HFF-Myc (cell line): ENCODE measurements at regions not wholly inside any gene's neighbourhood (a gene's known extent, or its start where the extent isn't known, plus 50 kb on each side); places are given as distances from the start of the nearest gene placed in this dataset.
"Not testable (repeated sequence)": the region's sequence is repeated elsewhere in the genome, so short reads cannot be mapped to it uniquely, and the experiment has no call there.

Experiments used
- DNase-seq: peaks from one replicate; pipeline ENCODE4 v3.0.0-alpha.2; 2011; ENCODE audit warnings: low read depth; ENCODE audit errors: extremely low read depth
- H3K4me3 ChIP-seq: replicated peaks from 2 replicates; pipeline ENCODE4 v1.5.1; 2011; ENCODE audit warnings: low read depth, mild to moderate bottlenecking, control low read depth, low read length
- TF ChIP-seq, protein P1 (sequence below): IDR thresholded peaks from 2 replicates; pipeline ENCODE4 v1.5.1; 2012; ENCODE audit warnings: mild to moderate bottlenecking, low read depth, low read length, control low read depth; ENCODE audit errors: missing control alignments

DNA sequence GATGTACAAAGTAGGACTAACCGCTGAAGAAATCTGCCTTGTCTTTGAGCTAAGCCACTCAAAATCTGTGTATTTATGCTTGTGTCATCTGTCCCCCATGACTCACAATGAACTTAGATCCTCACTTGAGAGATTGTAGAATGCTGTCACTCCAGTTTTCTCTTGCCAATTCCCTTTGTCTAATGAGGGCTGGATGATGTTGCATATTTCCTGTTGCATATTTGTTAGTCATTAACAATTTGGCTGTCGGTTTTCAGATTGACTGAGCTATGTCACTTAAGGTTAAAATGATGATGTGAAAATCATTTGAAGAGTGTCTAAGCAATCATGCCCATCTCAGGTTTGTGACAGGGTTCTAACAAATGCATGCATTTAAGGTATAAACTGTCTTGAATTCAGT is 481.7 kb downstream of the CDH10 start:
- no peak for DNase-seq
- TF ChIP-seq, protein P1, sequence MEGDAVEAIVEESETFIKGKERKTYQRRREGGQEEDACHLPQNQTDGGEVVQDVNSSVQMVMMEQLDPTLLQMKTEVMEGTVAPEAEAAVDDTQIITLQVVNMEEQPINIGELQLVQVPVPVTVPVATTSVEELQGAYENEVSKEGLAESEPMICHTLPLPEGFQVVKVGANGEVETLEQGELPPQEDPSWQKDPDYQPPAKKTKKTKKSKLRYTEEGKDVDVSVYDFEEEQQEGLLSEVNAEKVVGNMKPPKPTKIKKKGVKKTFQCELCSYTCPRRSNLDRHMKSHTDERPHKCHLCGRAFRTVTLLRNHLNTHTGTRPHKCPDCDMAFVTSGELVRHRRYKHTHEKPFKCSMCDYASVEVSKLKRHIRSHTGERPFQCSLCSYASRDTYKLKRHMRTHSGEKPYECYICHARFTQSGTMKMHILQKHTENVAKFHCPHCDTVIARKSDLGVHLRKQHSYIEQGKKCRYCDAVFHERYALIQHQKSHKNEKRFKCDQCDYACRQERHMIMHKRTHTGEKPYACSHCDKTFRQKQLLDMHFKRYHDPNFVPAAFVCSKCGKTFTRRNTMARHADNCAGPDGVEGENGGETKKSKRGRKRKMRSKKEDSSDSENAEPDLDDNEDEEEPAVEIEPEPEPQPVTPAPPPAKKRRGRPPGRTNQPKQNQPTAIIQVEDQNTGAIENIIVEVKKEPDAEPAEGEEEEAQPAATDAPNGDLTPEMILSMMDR, result no peak
- H3K4me3 ChIP-seq, result no peak overlapping the region

DNA sequence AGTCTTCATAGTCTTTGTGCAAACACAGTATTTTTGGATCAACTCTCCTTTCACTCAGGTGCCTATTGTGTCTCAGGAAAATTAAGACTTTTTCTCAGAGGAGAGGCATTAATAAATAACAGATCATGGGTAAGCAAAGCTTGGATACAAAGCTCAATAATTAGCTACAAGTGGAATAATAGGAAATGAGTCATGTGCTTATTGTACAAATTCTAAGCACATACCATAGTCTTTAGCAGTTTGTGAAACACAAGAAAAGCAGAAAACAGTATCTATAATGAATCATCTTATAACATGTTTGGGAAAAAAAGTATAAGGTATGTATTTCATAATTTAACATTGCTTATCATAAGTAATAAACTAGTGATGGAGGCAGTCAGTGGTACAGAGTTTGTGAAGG is 477.0 kb downstream of the CDH10 start:
- DNase-seq, result no peak
- TF ChIP-seq, protein P1, result no peak
- no peak overlapping the region for H3K4me3 ChIP-seq

DNA sequence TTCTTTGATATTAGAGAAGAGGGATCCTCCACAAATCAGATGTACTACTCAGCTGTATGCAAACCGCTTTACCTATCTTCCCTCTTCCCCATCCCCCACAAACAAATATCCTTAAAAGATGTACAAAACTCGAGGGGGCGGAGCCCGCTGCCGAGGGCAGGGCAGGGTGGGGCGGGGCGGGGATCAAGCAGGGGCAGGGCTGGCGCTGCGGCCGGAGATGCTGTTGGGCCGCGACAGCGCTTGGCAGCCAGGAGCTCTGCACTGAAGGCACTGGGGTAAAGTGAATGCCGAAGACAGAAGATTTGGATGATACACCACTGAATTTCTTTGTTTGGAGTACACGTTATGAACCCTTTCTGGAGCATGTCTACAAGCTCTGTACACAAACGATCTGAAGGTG is 474.8 kb downstream of the CDH10 start:
- TF ChIP-seq, protein P1, result no peak
- no peak overlapping the region for H3K4me3 ChIP-seq
- no peak for DNase-seq

DNA sequence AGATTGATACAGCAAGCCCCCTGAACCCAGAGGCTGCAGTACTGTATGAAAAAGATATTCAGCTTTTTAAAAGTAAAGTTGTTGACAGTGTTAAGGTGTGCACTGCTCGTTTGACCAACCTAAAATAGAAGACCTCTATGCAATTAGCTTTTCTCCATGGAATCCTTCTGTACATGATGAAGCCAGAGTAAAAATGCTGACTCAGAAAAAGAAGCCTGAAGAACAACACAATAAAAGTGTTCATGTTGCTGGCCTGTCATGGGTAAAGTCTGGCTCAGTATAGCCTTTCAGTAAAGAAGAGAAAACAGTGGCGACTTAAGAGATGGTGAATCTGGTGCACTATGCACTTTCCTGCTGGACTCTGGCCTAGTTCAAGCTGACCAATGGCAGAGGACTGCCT is 473.8 kb downstream of the CDH10 start:
- DNase-seq, H3K4me3 ChIP-seq: not testable (repeated sequence)

- no peak overlapping the region for H3K4me3 ChIP-seq
- TF ChIP-seq, protein P1, result no peak
- DNase-seq, result no peak
Observed at GRCh38 chr5:24177821-24178220, 467.0 kb downstream of the CDH10 start.

DNA sequence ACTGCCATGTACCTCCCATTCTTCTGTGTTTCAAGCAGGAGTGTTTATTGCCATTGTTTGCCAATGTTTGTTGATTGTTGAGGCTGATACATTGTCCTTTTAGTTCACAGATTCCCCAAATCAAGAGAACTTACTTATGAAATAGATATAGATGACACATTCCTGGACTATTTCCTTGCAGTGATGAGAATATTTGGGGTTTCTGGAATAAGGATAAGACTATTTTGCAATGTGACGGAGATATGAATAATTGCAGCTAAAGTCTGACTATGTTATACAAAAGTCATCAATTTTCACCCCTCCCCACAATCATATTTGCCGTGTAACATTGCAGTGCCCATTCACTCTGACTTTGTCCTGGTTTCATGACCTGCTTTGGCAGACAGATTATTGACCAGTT is 460.8 kb downstream of the CDH10 start:
- H3K4me3 ChIP-seq, result no peak overlapping the region
- no peak for DNase-seq
- TF ChIP-seq, protein P1, result no peak

GRCh38 chr5:24188216-24188925 is 456.4 kb downstream of the CDH10 start:
- no peak for DNase-seq
- TF ChIP-seq, protein P1, result no peak
- no peak overlapping the region for H3K4me3 ChIP-seq
